ENCODE measurements at regions not wholly inside any gene's neighbourhood (a gene's known extent, or its start where the extent isn't known, plus 50 kb on each side); places are given as distances from the start of the nearest gene placed in this dataset.
A peak's percentile ranks its signal among the peaks of the same experiment; 100 is the strongest.

- Mint-ChIP-seq H3K36me3 (ENCODE audit: low read depth) (no peaks in the 10 kb centered on the region; the same call in 2 of the 3 replicates), H3K9me3 (no peaks in the 10 kb centered on the region), H3K27me3 (ENCODE audit: insufficient read depth, low read depth, poor library complexity) (peaks cover 9% of the 10 kb centered on the region), H3K4me1 (peaks cover 37% of the 10 kb centered on the region), H3K27ac (peak overlapping the region; percentile 84; the same call in 1 of the 2 replicates), H3K4me3 (no peak overlapping the region)
- Histone ChIP-seq H3K4me1 (ENCODE audit: insufficient read depth) (peaks cover 19% of the 10 kb centered on the region), H4K20me1 (replicated peaks; ENCODE audit: insufficient read depth) (no peaks in the 10 kb centered on the region), H3K36me3 (ENCODE audit: insufficient read depth) (no peaks in the 10 kb centered on the region), H2AFZ (peak overlapping the region; percentile 80; the same call in 1 of the 2 replicates), H3K4me2 (no peak overlapping the region), H3K27me3 (ENCODE audit: insufficient read depth) (no peaks in the 10 kb centered on the region), H3F3A (replicated peaks; ENCODE audit: low read depth) (no peaks in the 10 kb centered on the region), H3K27ac (ENCODE audit: low read depth) (no peak overlapping the region; the same call in 1 of the 2 replicates), H3K79me2 (replicated peaks; ENCODE audit: insufficient read depth) (no peaks in the 10 kb centered on the region), H3K9me2 (ENCODE audit: insufficient read depth) (no peaks in the 10 kb centered on the region), H3K4me3 (no peak overlapping the region)
- ATAC-seq (peak; percentile 20; the same call in 1 of the 3 replicates), DNase-seq (ENCODE audit: low spot score) (no peak)
- TF ChIP-seq CTCF (conservative IDR thresholded peaks at IDR 0.05; ENCODE audit: low read depth in 2 of 2) = no peak
- no peak for TF ChIP-seq POLR2AphosphoS5 (IDR thresholded peaks at IDR 0.05; ENCODE audit: low read depth)
- TF ChIP-seq CREB1 (CRISPR knock-in tag; IDR thresholded peaks at IDR 0.05; ENCODE audit: low read depth) = no peak
- no peak for TF ChIP-seq EZH2 (IDR thresholded peaks at IDR 0.05; ENCODE audit: low read depth, unreplicated experiment)
- no peak for TF ChIP-seq ZNF462 (CRISPR knock-in tag; IDR thresholded peaks at IDR 0.05)
- TF ChIP-seq JUNB (IDR thresholded peaks at IDR 0.05; ENCODE audit: unreplicated experiment) = no peak
- no peak for TF ChIP-seq EZH2phosphoT487 (IDR thresholded peaks at IDR 0.05; ENCODE audit: unreplicated experiment)
- no peak for TF ChIP-seq REST (IDR thresholded peaks at IDR 0.05; ENCODE audit: unreplicated experiment)
- TF ChIP-seq STAT1 (IDR thresholded peaks at IDR 0.05; ENCODE audit: unreplicated experiment) = no peak
- no peak for TF ChIP-seq ZNF331 (CRISPR knock-in tag; IDR thresholded peaks at IDR 0.05; ENCODE audit: low read depth)
- no peak for TF ChIP-seq ETS1 (IDR thresholded peaks at IDR 0.05)
- no peak for TF ChIP-seq NANOG (IDR thresholded peaks at IDR 0.05; ENCODE audit: borderline replicate concordance)
- no peak for TF ChIP-seq ZNF114 (CRISPR knock-in tag; IDR thresholded peaks at IDR 0.05)
These were observed 53.7 kb upstream of the FABP6 start for GRCh38 chr5:160175438-160176218.
